ENCODE measurements at regions not wholly inside any gene's neighbourhood (a gene's known extent, or its start where the extent isn't known, plus 50 kb on each side); places are given as distances from the start of the nearest gene placed in this dataset.

DNA sequence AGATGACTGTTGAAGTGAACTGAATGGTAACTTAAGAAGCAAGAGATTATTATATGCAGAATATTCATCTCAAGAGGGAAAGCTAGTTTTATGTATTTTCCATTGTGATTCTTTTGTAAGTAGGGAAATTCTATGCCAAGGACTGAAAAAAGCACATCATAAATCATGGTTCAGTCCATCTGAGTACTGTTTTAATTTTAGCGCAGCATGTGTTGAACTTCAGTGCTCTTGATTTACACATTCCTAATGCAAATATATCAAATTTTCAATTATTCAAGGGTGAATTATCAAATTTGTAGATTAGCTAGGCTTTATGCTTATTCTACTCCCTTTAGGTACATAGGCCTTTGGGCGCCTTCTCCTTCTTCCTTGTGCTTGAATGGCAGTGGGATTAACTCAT, 50.3 kb upstream of the TCF12 start:
- DNase-seq: no peak

DNA sequence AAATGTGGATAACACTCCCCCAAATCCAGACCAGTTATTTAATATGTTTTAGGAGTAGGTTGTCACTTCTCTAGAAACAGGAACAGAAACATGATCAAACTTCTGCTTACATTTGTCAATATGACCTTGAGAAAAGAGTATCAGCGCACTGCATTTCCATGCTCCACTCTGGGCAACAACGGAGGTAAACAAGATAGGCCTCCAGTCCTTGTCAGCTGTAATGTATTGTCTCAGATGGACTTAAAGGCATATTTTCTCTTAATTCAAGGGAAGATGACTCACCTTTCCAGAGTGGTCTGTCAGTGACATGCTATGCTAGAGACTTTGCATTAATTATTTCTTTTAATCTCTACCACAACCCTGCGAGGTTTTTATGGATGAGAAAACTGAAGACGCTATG, 51.6 kb upstream of the TCF12 start:
- no peak for DNase-seq

DNA sequence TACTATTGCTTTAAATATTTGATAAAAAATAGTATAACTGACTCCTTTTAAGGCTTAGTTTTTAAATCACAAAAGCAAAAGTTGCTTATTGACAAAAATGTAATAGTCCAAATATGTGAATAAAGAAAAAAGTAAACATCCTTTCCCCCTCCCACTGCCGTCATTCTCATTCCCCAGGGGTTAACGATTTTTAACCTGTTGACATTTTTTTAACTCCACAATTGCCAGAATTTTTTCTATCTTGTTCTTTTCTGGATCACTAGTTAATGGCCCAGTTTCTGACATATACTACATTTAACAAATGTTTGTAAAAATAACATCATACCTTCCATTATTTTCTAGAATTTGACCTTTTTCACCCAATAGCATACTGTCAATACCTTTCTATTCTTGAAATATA, 60.6 kb upstream of the TCF12 start:
- no peak for DNase-seq

DNA sequence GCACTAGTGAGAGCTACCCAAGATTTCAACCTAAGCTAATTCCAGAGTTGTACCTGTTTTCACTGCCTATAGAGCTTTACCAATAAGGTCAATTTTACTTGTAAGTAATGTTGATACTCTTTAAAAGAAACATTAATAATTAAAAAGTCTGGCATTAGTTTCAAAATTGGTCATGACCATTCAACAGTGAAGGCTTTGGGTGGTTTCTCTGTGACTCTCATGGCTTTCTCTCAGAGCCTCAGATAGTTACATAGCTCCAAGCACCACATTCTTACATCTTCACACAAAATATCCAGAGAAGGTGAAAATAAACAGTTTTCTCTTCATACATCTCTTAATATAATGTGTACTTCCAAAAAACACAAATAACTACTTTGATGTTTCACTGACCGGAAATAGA, 61.5 kb upstream of the TCF12 start:
- DNase-seq: no peak

DNA sequence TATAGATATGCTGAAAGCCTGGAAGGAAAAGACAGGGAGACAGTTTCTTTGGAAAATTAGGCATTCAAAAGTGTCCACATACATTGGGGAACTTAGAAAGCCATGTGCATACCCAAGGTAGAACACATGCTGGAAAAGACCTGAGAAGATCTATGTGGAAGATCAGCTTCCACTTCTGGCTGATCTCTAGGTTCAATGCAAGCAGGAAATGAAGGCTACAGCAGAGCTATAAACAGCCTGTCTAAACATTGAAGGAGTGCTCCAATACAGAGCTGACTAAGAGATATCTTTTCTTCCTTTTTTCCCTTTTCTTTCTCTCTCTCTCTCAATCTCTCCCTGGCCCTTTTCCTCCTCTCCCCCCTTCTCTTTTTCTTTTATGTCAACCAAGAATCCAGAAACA, 73.6 kb upstream of the TCF12 start:
- no peak for DNase-seq

DNA sequence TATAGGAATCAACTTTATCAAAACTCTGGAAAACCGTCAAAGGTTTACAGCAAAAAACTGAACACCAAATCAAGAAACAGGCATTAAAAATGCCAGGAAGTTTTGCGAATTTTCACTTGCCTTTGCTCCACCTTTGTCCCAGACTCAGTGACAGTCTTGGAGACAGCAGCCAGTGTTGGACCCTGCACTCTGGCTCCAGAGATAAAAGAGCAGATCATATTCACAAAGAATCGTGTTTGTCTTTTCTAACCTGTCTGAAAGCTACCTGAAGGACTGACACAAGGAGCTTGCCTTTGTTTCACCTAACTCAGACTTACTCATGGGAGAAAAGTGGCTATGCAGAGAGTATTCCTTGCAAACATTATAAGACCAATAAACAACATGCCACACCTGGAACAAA, 74.0 kb upstream of the TCF12 start:
- no peak for DNase-seq

DNA sequence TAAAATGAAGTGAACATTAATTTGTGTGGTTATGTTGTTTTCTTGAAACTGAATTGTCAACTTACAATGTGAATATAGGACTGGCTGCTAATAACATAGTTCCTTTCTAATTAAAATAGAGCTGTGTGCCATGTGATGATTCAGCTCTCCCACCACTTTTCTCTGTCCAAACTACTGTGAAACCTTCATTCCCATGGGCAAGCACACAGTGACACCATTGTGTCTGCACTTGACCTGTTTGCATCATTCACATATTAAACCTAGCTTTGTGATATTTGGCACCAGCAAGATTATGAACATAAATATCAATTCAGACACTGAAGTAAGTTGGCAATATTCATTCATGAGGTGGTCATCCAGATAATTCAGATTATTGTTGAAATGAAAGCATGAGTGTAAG, 78.8 kb upstream of the TCF12 start:
- DNase-seq: no peak

DNA sequence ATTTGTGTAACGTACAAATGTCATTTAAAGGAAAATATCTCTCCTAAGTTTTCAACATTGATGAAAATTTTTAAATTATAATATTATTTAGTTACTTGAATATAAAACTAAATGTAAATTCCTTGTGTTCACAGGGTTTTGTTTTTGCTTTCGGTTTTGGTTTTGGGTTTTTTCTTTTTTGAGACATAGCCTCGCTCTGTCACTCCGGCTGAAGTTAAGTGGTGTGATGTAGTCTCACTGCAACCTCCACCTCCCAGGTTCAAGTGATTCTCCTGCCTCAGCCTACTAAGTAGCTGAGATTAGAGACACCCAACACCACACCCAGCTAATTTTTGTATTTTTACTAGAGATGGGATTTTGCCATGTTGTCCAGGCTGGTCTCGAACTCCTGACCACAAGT, 79.3 kb upstream of the TCF12 start:
- DNase-seq: no peak

DNA sequence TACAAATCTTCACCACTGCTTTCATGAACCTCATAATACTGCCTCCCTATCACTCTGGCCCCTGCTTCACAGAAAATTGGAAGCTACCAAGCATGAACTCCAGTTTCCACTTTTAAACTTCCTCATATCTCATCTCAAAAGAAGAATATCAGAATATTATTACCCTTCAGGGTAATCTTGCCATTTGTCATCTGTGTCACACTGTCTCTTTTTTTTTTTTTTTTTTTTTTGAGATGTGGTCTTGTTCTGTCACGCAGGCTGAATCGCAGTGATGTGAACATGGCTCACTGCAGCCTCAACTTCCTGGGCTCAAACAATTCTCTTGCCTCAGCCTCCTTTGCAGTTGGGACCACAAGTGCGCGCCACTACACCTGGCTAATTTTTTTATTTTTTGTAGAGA, 80.4 kb upstream of the TCF12 start:
- DNase-seq: no peak

DNA sequence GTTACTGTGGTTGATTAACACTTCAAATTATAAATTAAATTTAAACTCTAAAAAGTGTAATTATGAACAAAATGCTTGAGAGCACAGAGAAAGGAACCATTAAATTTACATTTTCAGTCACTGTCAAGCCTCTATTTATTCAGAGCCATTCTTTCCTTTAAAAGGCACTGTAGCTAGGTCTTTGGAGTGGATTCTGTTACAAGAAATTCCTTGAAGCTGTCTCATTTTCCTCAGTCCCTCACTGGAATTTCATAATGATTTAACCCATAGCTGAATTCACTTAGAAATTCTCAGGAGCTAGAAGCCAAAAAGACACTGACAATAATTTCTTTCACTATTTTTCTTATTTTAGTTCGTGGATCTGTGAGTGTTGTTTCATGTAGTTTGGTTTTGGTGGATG, 81.2 kb upstream of the TCF12 start:
- no peak for DNase-seq

DNA sequence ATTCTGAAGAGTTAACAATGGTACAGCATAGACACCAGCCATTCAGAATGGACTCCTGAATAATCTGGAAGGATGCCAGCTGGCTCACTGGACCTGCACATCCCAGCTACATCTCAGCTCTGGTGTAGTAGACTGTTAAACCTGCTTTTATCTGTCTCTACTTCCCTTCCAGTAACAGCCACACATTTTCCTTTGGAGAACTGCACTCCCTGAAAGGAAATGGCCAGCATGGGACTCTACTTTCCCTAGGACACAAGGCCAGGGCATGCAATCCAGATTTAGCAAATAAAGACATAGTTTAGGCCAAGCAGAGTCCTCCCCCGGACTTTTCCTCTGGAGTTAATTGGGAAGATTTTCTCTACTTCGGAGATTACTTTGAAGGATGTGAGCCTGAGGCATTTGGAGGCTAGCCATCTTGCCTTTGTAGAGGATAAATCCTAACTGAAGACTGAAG, 82.7 kb upstream of the TCF12 start:
- no peak for DNase-seq

DNA sequence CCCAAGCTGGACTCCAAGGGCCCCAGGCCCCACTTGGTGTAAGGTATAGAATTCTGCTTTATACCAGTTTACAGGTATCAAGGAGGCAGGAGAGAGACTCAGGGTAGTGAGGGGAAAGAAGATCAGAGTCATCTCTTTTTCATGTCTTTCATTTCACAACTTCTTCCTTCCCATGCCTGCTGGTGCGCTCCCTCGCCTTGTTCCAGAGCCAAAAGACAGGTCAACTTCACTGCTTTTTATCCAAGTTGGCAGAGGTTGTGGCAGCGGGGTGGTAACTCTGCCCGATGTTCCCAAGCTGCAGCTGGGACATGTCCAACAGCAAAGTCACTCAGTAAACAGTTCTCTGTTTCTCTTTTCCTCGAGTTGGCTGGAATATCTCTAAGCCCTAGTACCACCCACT, 86.3 kb upstream of the TCF12 start:
- no peak for DNase-seq

DNA sequence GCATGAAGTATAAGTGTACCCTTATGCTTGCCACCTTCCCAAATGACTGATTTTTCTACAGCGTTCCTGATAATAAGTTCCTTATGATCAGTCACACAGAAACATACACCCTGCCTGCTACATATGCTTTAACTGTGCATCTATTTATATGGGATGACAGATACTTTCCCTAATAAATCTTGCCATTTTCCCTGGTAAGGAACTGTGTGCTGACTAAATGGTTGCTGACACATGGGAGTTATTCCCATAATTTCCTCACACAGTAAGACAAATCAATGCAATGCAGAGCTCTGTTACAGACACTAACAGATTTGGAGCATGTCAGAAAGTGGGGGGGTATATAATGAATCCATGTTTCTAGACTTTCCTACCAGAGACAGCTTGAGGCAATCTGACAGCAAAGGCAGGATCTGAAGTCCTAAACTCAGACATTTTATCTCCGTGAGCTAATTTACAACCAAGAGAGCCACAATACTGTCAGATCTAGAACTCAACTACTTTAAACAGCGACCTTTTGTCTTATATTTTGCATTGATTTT, 86.9 kb upstream of the TCF12 start:
- DNase-seq: no peak

DNA sequence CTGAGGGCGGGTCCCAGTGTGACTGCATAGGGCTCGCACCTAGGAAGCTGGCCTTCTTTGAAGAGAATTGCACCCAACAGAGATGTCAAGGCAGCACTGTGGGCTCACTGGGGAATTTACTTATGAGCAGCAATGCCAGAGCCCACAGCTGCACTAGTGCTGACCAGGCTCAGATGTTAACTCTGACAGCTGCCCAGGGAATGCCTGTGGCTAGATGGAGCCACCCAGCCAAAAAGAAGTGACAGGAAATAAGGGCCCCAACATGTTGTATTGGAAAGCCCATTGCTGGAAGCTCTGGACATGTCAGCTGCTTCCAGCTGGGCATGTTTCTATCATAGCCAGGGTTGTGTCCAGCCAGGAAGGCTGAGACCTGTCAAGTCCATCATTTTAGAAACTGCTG, 90.9 kb upstream of the ZNF280D start:
- no peak for DNase-seq

DNA sequence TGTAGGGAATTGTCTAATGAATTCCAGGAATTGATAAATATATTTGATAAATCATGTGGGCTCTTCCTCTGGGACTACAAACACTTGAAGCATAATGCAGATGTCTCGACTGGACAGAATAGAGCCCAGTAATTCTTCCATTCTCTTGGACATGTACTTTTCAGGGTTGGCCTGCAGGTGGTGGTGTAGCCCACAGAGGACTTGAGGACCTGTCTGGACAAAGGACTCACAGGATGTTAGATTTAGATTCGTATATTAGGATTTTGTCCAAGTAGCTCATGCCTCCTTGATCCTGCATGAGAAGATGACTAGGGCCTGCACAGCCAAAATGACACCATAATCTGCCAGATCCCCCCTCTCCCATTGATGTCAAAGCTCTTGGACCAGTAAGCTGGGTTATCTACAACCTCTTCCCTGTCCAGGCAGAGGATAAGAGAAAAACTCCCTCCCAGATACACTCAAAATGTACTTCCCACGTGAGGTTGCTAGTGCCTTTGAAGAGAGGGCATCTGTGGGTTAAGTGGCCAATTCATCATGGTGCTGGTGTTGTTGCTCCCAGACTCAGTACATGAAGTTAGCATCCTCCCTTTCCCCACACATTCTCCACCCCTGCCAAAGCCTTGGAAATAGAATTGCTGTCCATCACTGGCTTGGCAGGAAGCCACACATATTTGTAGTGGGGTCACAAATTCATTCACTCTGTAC, 88.6 kb upstream of the ZNF280D start:
- peak; percentile 47 for DNase-seq

DNA sequence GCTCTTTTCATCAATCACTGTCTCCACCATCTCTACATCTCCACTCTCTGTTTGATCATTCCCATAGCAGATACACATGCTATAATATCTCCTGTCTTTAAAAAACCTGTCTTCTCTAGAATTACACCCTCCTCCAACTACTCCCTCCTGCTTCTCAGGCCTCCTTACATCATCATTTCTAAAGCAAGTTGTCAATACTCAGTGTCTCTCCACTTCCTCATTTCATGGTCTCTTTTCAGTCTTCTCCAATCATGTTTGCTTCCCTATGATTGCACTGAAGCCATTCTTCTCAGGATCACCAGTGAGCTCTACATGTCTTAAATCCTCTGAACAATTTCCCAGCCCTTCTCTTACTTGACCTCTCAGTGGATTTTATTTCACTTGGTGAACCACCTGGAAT, 87.0 kb upstream of the ZNF280D start:
- DNase-seq: no peak

DNA sequence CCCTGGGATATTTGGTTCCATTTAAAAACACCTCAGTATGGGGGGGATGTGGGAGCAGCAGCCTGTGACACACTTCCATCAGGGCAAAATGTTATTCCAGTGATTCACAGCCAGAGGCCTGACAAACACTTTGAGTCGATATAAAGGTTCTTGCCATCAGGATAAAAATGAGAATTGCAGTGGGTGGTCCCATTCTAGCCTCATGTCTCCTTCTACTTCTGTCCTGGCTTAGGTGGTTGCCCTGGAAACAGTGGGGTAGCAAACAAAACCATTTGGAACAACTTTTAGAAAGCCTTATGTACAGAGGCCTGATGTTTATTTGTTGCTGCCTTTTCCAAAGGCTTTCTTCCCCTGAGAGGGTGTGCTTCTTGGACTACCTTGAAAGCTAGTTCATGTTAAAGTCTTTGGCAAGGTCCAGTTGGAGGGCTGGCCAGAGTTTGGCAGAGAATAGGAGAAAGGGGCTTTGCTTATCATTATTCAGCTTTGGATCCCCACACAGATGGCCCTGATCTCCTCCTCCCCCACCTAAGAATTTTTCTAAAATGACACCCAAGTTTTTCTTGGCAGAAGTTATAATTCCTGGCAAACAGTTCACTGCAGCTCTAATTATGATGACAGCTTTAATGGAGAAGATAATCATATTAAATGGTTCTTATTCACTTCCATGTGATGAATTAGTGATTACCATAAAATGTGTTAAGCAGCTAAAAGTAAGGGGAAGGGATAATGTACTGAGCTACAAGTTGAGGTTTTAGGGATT, 84.2 kb upstream of the ZNF280D start:
- no peak for DNase-seq

DNA sequence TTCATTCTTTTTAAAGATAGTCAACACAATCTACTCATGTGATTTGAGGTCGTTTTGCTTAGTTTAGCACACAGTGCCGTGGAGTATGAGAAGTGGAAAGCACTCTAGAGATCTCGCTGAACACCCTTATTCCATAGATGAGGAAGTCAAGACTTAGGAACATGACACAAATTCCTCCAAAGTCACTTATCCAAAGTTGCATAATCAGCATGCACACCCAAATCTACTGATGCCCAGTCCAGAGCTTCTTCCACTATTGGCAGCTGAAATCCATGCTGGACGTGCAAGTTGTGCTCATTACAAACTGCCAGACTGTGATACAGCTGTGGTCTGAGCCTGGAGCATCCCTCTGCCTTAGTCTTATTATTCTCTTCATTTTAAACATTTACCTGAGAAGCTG, 83.5 kb upstream of the ZNF280D start:
- no peak for DNase-seq

DNA sequence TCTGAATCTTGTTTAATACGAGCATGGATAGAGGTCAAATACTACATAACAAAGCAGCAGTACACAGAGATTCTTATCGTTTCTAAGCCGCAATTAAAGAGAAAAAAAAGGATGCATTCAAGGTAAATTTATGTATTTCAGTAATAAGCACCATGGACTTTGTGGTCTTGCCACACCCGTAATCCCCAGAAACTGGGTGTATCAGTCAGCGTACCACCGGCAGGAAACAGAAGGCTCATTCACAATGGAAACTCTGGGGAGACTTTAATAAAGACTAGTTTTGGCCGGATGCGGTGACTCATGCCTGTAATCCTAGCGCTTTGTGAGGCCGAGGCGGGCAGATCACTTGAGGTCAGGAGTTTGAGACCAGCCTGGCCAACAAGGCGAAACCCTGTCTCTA, 81.9 kb upstream of the ZNF280D start:
- no peak for DNase-seq

DNA sequence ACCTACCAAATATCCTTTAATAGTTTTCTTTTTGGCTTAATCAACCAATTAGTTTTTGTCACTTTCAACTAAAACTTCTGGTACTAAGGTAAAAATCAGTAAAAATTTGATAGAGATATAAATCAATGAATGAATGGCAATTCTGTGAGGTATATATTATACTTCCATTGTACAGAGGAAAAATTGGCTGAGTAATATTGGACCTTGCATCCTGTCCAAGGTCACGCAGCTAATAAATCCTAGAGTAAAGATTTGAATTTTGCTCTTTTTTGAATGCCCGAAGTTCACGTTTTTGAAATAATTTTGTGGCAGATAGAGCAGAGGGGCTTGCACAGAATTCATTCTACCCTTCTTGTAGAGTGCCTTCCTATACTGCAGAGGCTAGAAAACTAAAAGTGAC, 81.1 kb upstream of the ZNF280D start:
- no peak for DNase-seq

DNA sequence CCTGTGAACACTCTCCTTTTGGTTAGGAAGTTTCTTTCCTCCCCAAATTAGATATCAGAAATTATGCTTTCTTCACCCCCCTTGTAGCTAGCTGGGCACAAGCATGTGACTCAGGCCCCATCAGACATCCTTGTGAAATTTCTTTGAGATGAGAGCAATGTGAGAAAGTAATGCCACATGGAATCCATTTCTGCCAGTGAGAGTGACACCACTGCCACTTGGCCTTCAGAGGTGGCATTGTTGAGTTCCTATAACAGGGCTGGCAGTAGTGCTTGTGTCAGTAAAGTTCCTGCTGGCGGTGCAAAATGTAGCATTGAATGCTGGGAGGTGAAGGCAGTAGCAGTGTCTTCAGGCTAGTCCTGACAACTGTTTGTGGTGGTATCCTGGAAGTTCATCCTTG, 80.7 kb upstream of the ZNF280D start:
- no peak for DNase-seq

DNA sequence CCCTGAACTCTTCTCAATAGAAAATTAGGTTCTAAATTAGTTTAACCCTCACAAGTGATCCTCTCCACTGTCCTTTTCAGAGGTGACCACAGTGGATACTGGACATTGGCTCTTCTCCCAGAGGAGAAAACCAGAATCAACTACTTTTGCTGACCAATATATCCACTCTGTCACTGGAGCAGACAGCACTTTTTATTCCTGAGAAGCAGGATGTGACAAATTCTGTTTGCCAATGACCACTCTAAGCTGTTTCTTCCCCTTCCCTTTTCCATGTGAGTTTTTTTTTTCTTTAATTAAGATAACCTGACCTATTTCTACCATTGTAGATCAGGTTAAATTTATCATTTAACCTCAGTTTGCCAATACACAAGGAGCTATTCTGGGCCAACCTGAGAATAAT, 79.7 kb upstream of the ZNF280D start:
- DNase-seq: no peak

DNA sequence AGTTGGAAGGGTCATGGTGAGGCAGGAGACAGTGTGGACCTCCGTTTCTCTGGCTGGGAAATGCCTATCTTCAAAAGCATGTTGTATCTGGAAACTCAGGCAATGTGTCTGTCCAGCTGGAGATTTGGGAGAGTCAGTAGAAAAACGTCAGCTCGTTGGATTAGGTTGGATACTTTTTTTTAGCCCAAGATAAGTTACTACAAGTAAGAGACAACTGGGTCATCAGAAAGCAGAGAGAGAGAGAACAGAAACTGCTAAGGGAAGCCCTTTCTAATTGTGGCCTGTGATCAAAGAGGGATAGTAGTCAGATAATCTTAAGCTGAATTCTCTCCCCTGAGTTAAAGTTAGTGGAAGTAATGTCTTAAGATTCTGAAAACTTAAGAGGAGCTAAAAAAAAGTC, 78.9 kb upstream of the ZNF280D start:
- DNase-seq: no peak

DNA sequence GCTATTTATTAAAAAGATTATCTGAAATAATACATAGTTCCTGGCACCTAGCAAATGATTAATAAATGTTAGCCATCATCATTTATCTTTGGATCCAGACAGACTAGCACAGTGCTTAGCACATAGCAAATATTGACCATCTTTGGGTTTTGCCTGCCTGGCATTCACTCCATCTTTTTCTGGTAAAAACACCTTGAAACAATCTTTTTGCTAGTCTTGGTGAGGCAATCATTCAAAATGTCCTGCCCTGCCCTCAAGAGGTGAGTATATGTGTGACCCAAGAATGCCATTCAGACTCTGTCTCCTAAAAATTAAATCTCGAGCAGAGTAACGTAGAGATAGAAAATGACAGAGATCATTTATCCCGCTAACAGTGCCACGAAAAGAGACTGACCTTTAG, 78.3 kb upstream of the ZNF280D start:
- DNase-seq: no peak

DNA sequence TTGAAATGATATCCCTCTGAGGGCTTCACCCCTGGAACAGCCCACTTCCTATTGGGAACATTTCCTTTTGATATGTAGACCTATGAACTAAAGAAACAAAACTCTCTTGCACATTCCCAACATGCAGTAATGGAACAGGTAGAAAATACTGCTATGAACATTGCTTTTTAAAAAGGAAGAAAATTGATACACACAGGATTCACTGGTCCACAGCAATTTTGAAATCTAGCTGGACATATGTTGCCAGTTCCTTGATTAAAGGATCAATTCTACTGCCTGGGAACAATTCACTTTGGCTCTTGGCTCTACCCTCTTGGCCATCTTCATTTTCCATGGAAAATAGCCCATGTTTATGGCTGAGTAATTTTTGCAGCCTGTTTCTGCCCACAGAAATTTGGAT, 74.9 kb upstream of the ZNF280D start:
- no peak for DNase-seq

Measured in activated CD4-positive, alpha-beta T cell treated with anti-CD3 and anti-CD28 coated beads for 48 hours (primary cell).